MCF 10A (cell line): ENCODE measurements at regions not wholly inside any gene's neighbourhood (a gene's known extent, or its start where the extent isn't known, plus 50 kb on each side); places are given as distances from the start of the nearest gene placed in this dataset.

ENCODE experiments used
- BruUV-seq: library from RNA; stranded (reverse); fragments of 400-500 nt; replicated peaks from 2 replicates; lab custom pipeline; 2021; lab: Mats Ljungman, UMichigan
- CTCF ChIA-PET: fragments of 300-600 bp; sonication (Branson Sonifier 250); formaldehyde crosslinking; extraction: SDS; loops from one replicate; lab custom pipeline; 2021; ENCODE audit warnings: antibody characterized with exemption, inconsistent platforms; lab: Yijun Ruan, JAX
- POLR2A ChIA-PET: fragments of 300-600, 350-650 bp; sonication (Branson Sonifier 250); formaldehyde crosslinking; extraction: SDS; loops from one replicate; lab custom pipeline; 2020; ENCODE audit warnings: antibody characterized with exemption, inconsistent platforms; lab: Yijun Ruan, JAX
- DNase-seq: peaks from one replicate; pipeline ENCODE4 v3.0.0-alpha.2; 2018; ENCODE audit not compliant: unreplicated experiment
- H3K27ac Mint-ChIP-seq: one replicate; pipeline ENCODE4 v1.8.0; 2022; ENCODE audit warnings: mild to moderate bottlenecking, low read depth, mixed read lengths; ENCODE audit not compliant: unreplicated experiment
- H3K27me3 Mint-ChIP-seq: one replicate; pipeline ENCODE4 v1.8.0; 2022; ENCODE audit warnings: mixed read lengths; ENCODE audit not compliant: insufficient read depth, unreplicated experiment
- H3K36me3 Mint-ChIP-seq: one replicate; pipeline ENCODE4 v1.8.0; 2022; ENCODE audit warnings: mild to moderate bottlenecking, moderate library complexity, mixed read lengths; ENCODE audit not compliant: insufficient read depth, unreplicated experiment
- H3K4me1 Mint-ChIP-seq: one replicate; pipeline ENCODE4 v1.8.0; 2022; ENCODE audit warnings: mixed read lengths; ENCODE audit not compliant: insufficient read depth, unreplicated experiment
- H3K4me3 Mint-ChIP-seq: one replicate; pipeline ENCODE4 v1.8.0; 2022; ENCODE audit warnings: mild to moderate bottlenecking, moderate library complexity, mixed read lengths; ENCODE audit not compliant: unreplicated experiment
- H3K9me3 Mint-ChIP-seq: one replicate; pipeline ENCODE4 v1.8.0; 2022; ENCODE audit warnings: mixed read lengths; ENCODE audit not compliant: unreplicated experiment
- CTCF ChIP-seq: fragments of 200-600 bp; IDR thresholded peaks from one replicate; pipeline ENCODE4 v1.8.0; 2022; ENCODE audit warnings: antibody characterized with exemption, mild to moderate bottlenecking; ENCODE audit not compliant: unreplicated experiment
- intact Hi-C: fragments of 100-400 bp; cut with micrococcal nuclease; formaldehyde crosslinking; loops from 2 replicates; pipeline ENCODE4 v1.14.1; 2022

- intact Hi-C loops: no loop called here
- Mint-ChIP-seq H3K36me3 (no peaks in the 10 kb centered on the region), H3K4me3 (no peak overlapping the region), H3K9me3 (no peaks in the 10 kb centered on the region), H3K4me1 (no peaks in the 10 kb centered on the region), H3K27me3 (peaks cover 24% of the 10 kb centered on the region), H3K27ac (no peak overlapping the region)
- ChIA-PET CTCF (interaction anchor here (0.7 to 0.8 kb wide), 2 partner anchors 9 to 13 kb away, joined by 3 to 4 read pairs; no protein-coding TSS in a partner anchor), POLR2A (no interaction called here)
- no peak for TF ChIP-seq CTCF
- no peak for DNase-seq
- BruUV-seq: no TSS peak
Measured at GRCh38 chr1:60413091-60413490, 339.5 kb upstream of the C1orf87 start.

- no TSS peak for BruUV-seq
- Mint-ChIP-seq H3K4me3 (no peak overlapping the region), H3K36me3 (no peaks in the 10 kb centered on the region)
Measured at GRCh38 chr1:60411591-60411990, 338.0 kb upstream of the C1orf87 start.

GRCh38 chr1:60402816-60403215 is 329.2 kb upstream of the C1orf87 start:
- TF ChIP-seq CTCF: no peak
- H3K4me1 Mint-ChIP-seq: no peaks in the 10 kb centered on the region
- peaks cover 58% of the 10 kb centered on the region for H3K27me3 Mint-ChIP-seq
- H3K9me3 Mint-ChIP-seq: no peaks in the 10 kb centered on the region
- no peak overlapping the region for H3K27ac Mint-ChIP-seq
- POLR2A ChIA-PET: no interaction called here
- no peak overlapping the region for H3K4me3 Mint-ChIP-seq
- no peaks in the 10 kb centered on the region for H3K36me3 Mint-ChIP-seq
- no peak for DNase-seq
- intact Hi-C loops: no loop called here
- BruUV-seq: no TSS peak
- CTCF ChIA-PET: interaction anchor here (0.7 kb wide), 1 partner anchor 25 kb away, joined by 4 read pairs; no protein-coding TSS in a partner anchor

More at GRCh38 chr1:60411591-60411990, 338.0 kb upstream of the C1orf87 start:
- intact Hi-C loops: no loop called here
- H3K27me3 Mint-ChIP-seq: peaks cover 33% of the 10 kb centered on the region
- H3K9me3 Mint-ChIP-seq: no peaks in the 10 kb centered on the region
- no peak overlapping the region for H3K27ac Mint-ChIP-seq
- no peak for DNase-seq
- no peak for TF ChIP-seq CTCF
- ChIA-PET CTCF (interaction anchor here (1.0 to 1.2 kb wide), 2 partner anchors 12 to 130 kb away, joined by 3 to 4 read pairs; no protein-coding TSS in a partner anchor), POLR2A (no interaction called here)
- H3K4me1 Mint-ChIP-seq: no peaks in the 10 kb centered on the region

GRCh38 chr1:60402216-60402615 is 328.6 kb upstream of the C1orf87 start:
- Mint-ChIP-seq H3K27ac (no peak overlapping the region), H3K27me3 (peaks cover 56% of the 10 kb centered on the region), H3K4me1 (no peaks in the 10 kb centered on the region), H3K36me3 (no peaks in the 10 kb centered on the region), H3K4me3 (no peak overlapping the region), H3K9me3 (no peaks in the 10 kb centered on the region)
- TF ChIP-seq CTCF: no peak
- ChIA-PET CTCF (interaction anchor here (0.7 kb wide), 1 partner anchor 25 kb away, joined by 4 read pairs; no protein-coding TSS in a partner anchor), POLR2A (no interaction called here)
- no TSS peak for BruUV-seq
- intact Hi-C loops: no loop called here
- DNase-seq: no peak
